ENCODE measurements at regions not wholly inside any gene's neighbourhood (a gene's known extent, or its start where the extent isn't known, plus 50 kb on each side); places are given as distances from the start of the nearest gene placed in this dataset.
"Not testable (repeated sequence)": the region's sequence is repeated elsewhere in the genome, so short reads cannot be mapped to it uniquely, and the experiment has no call there.

DNA sequence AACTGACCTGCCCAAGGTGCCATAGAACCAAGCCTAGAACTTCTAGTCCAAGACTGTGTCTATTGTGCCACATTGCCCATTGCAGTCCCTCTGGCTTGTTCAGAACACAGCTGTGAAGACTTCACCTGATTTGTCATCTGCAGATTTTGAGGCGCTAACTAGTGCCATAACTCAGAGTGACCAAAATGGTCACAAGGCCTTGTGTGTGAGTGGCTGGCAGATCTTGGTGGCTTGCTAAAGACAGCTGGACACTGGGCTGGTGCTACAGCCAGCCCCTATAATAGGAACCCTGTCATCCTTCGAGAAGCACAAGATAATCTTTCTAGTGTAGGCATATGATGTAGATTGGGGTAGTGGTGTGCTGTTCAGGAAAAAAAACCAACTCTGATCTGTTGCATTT is 63.7 kb upstream of the IFNLR1 start:
- Histone ChIP-seq H3K79me2 (ENCODE audit: insufficient read depth) (no peaks in the 10 kb centered on the region), H3K36me3 (ENCODE audit: low read depth) (no peaks in the 10 kb centered on the region), H3K9me3 (ENCODE audit: low read depth) (no peaks in the 10 kb centered on the region), H4K20me1 (ENCODE audit: insufficient read depth) (no peaks in the 10 kb centered on the region), H3K4me3 (no peak overlapping the region), H3K9ac (no peak overlapping the region), H3K27me3 (replicated peaks; ENCODE audit: insufficient read depth) (no peaks in the 10 kb centered on the region), H3K9me2 (ENCODE audit: insufficient read depth) (no peaks in the 10 kb centered on the region), H3K4me1 (ENCODE audit: insufficient read depth) (no peaks in the 10 kb centered on the region), H3K27ac (no peak overlapping the region), H3K4me2 (ENCODE audit: unreplicated experiment) (no peak overlapping the region), H3F3A (ENCODE audit: insufficient read depth) (no peaks in the 10 kb centered on the region), H2AFZ (no peak overlapping the region)
- DNase-seq: no peak
- TF ChIP-seq EZH2phosphoT487 (IDR thresholded peaks at IDR 0.05; ENCODE audit: insufficient read depth, low read depth) (no peak), EZH2 (IDR thresholded peaks at IDR 0.05; ENCODE audit: insufficient read depth, poor library complexity, severe bottlenecking) (no peak)
- WGBS, 2 experiments (ENCODE audit: low coverage in 1 of 2, low lambda C conversion rate in 2 of 2, missing lambda C conversion rate in 2 of 2): 63 to 68% methylated on average over 2 of the region's 2 CpGs
- in situ Hi-C loops (cut with MboI): no loop called here

DNA sequence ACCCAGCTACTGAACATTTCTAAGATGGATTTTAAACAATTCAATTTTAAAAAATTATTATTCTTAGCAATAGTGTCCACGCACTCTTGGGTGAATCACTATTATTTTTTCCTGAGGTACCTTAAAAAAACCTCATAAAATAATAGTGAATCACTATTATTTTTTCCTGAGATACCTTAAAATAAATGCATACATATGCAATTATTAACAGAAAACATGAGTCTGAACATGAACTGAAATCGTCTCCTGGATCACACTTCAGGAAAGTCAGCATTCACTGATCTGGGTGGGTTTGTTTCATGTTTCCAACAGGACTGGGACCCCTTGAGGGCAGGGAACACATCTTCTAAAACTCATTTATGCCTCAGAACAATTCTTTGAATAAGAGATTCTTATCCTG is 63.1 kb upstream of the IFNLR1 start:
- Histone ChIP-seq H3K9me3 (ENCODE audit: low read depth) (no peaks in the 10 kb centered on the region), H3K27me3 (replicated peaks; ENCODE audit: insufficient read depth) (no peaks in the 10 kb centered on the region), H3K79me2 (ENCODE audit: insufficient read depth) (no peaks in the 10 kb centered on the region), H3K36me3 (ENCODE audit: low read depth) (no peaks in the 10 kb centered on the region), H3K4me3 (no peak overlapping the region), H3F3A (ENCODE audit: insufficient read depth) (no peaks in the 10 kb centered on the region), H3K9me2 (ENCODE audit: insufficient read depth) (no peaks in the 10 kb centered on the region), H3K4me2 (ENCODE audit: unreplicated experiment) (no peak overlapping the region), H3K9ac (no peak overlapping the region), H3K27ac (no peak overlapping the region), H2AFZ (no peak overlapping the region), H3K4me1 (ENCODE audit: insufficient read depth) (no peaks in the 10 kb centered on the region), H4K20me1 (ENCODE audit: insufficient read depth) (no peaks in the 10 kb centered on the region)
- WGBS, 2 experiments (ENCODE audit: low coverage in 1 of 2, low lambda C conversion rate in 2 of 2, missing lambda C conversion rate in 2 of 2): 79 to 85% methylated on average over 2 of the region's 2 CpGs
- DNase-seq: no peak
- in situ Hi-C loops (cut with MboI): no loop called here
- no peak for TF ChIP-seq EZH2 (IDR thresholded peaks at IDR 0.05; ENCODE audit: insufficient read depth, poor library complexity, severe bottlenecking)
- TF ChIP-seq EZH2phosphoT487 (IDR thresholded peaks at IDR 0.05; ENCODE audit: insufficient read depth, low read depth): no peak

DNA sequence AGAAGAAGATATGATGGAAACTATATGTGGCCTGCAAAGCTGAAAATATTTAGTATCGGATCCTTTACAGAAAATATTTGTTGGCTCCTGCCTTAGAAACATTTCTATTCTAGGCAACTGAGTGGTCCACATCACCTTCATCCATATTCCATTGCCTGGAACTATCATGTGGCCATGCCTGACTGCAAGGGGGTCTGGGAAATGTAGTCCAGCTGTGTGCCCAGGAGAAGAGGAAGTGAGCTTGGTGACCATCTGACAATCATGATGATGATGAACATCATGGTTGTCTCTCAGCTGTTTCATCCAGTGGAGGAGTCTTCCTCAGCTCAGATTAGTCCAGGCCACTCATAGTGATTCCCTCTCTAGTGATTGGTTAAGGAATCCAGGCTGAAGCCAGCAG is 61.8 kb upstream of the IFNLR1 start:
- Histone ChIP-seq H3K4me3 (no peak overlapping the region), H3K9me2 (ENCODE audit: insufficient read depth) (no peaks in the 10 kb centered on the region), H3K4me1 (ENCODE audit: insufficient read depth) (no peaks in the 10 kb centered on the region), H3K9me3 (ENCODE audit: low read depth) (no peaks in the 10 kb centered on the region), H3K9ac (no peak overlapping the region), H3F3A (ENCODE audit: insufficient read depth) (no peaks in the 10 kb centered on the region), H4K20me1 (ENCODE audit: insufficient read depth) (no peaks in the 10 kb centered on the region), H3K79me2 (ENCODE audit: insufficient read depth) (no peaks in the 10 kb centered on the region), H2AFZ (no peak overlapping the region), H3K36me3 (ENCODE audit: low read depth) (no peaks in the 10 kb centered on the region), H3K27ac (no peak overlapping the region), H3K4me2 (ENCODE audit: unreplicated experiment) (no peak overlapping the region), H3K27me3 (replicated peaks; ENCODE audit: insufficient read depth) (no peaks in the 10 kb centered on the region)
- 100% methylated on average over 1 of the region's 1 CpG for WGBS, 2 experiments (ENCODE audit: low coverage in 1 of 2, low lambda C conversion rate in 2 of 2, missing lambda C conversion rate in 2 of 2)
- TF ChIP-seq EZH2 (IDR thresholded peaks at IDR 0.05; ENCODE audit: insufficient read depth, poor library complexity, severe bottlenecking) (no peak), EZH2phosphoT487 (IDR thresholded peaks at IDR 0.05; ENCODE audit: insufficient read depth, low read depth) (no peak)
- no peak for DNase-seq
- in situ Hi-C loops (cut with MboI): no loop called here

DNA sequence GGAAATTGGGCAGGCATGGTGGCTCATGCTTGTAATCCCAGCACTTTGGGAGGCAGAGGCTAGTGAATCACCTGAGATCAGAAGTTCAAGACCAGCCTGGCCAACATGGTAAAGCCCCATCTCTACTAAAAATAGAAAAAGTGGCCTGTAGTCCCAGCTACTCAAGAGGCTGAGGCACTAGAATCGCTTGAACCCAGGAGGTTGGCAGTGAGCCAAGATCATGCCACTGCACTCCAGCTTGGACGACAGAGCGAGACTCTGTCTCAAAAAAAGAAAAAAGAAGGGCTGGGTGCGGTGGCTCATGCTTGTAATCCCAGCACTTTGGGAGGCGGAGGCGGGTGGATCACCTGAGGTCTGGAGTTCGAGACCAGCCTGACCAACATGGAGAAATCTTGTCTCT is 60.2 kb upstream of the IFNLR1 start:
- in situ Hi-C loops (cut with MboI); H3K36me3 ChIP-seq (ENCODE audit: low read depth); H3F3A ChIP-seq (ENCODE audit: insufficient read depth); DNase-seq; H3K4me2 ChIP-seq (ENCODE audit: unreplicated experiment); H3K27ac ChIP-seq; H3K79me2 ChIP-seq (ENCODE audit: insufficient read depth); H2AFZ ChIP-seq; H3K9ac ChIP-seq; H3K9me2 ChIP-seq (ENCODE audit: insufficient read depth); H3K27me3 ChIP-seq (replicated peaks; ENCODE audit: insufficient read depth); H3K9me3 ChIP-seq (ENCODE audit: low read depth); H4K20me1 ChIP-seq (ENCODE audit: insufficient read depth); H3K4me3 ChIP-seq; H3K4me1 ChIP-seq (ENCODE audit: insufficient read depth): not testable (repeated sequence)
- WGBS, 2 experiments (ENCODE audit: low coverage in 1 of 2, low lambda C conversion rate in 2 of 2, missing lambda C conversion rate in 2 of 2): 78 to 81% methylated on average over 7 of the region's 7 CpGs

DNA sequence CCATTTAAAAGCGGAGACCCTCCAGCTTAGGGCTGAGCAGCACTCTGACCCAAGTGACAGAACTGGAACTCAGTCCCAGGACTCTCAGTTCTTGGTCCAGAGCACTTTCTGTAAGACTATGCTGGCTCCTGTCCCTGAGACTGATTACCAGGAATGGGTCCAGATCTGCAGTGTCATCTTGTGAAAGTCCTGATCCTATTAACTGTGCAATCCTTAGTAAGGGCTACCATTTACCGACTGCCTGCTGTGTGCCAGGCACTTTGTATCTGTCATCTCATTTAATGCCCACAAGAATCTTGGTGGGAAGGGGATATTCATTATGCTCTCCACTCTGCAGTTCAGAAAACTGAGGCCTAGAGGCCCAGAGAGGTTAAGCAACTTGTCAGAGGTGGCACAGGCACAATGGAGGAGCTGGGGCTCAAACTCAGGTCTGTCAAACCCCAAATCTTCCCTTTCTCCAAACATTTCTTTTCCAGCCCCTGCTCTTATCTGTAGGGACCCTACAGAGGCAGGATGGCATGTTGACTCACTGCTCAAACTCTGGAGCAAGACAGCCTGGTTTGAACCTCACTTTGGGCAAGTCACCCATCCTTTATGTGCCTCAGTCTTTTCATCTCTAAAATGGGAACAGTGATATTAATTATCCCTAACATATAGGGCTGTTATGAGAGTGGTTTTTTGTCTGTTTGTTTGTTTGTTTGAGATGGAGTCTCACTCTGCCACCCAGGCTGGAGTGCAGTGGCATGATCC is 57.6 kb upstream of the IFNLR1 start:
- TF ChIP-seq EZH2phosphoT487 (IDR thresholded peaks at IDR 0.05; ENCODE audit: insufficient read depth, low read depth): no peak
- no peak for TF ChIP-seq EZH2 (IDR thresholded peaks at IDR 0.05; ENCODE audit: insufficient read depth, poor library complexity, severe bottlenecking)

More for the DNA sequence above, 57.6 kb upstream of the IFNLR1 start:
- Histone ChIP-seq H4K20me1 (ENCODE audit: insufficient read depth) (no peaks in the 10 kb centered on the region), H3K4me1 (ENCODE audit: insufficient read depth) (no peaks in the 10 kb centered on the region), H3F3A (ENCODE audit: insufficient read depth) (no peaks in the 10 kb centered on the region), H3K9me3 (ENCODE audit: low read depth) (no peaks in the 10 kb centered on the region), H3K4me2 (ENCODE audit: unreplicated experiment) (no peak overlapping the region), H3K79me2 (ENCODE audit: insufficient read depth) (no peaks in the 10 kb centered on the region), H3K27me3 (replicated peaks; ENCODE audit: insufficient read depth) (no peaks in the 10 kb centered on the region), H3K9me2 (ENCODE audit: insufficient read depth) (no peaks in the 10 kb centered on the region), H3K36me3 (ENCODE audit: low read depth) (no peaks in the 10 kb centered on the region), H3K9ac (no peak overlapping the region), H3K27ac (no peak overlapping the region), H3K4me3 (no peak overlapping the region), H2AFZ (no peak overlapping the region)
- DNase-seq: peak; percentile 17
- in situ Hi-C loops (cut with MboI): no loop called here
- 60 to 74% methylated on average over 2 of the region's 2 CpGs for WGBS, 2 experiments (ENCODE audit: low coverage in 1 of 2, low lambda C conversion rate in 2 of 2, missing lambda C conversion rate in 2 of 2)
